ENCODE measurements at regions not wholly inside any gene's neighbourhood (a gene's known extent, or its start where the extent isn't known, plus 50 kb on each side); places are given as distances from the start of the nearest gene placed in this dataset.

DNA sequence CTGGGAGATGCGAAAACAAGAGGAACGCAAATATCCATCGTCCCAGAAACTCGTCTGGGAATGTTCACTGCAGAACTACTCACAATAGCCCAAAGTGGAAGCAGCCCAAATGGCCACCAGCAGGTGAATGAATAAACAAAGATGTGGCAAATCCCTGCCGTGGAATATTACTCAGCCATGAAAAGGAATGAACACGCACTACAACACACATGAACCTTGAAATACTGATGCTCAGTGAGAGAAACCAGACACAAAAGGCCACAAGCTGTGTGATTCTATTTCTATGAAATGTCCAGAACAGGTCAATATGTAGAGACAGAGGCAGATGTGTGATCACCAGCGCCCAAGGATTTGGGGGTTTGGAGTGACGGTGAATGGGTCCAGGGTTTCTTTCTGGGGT, 169.8 kb downstream of the IRF8 start:
- TF ChIP-seq, protein P1, sequence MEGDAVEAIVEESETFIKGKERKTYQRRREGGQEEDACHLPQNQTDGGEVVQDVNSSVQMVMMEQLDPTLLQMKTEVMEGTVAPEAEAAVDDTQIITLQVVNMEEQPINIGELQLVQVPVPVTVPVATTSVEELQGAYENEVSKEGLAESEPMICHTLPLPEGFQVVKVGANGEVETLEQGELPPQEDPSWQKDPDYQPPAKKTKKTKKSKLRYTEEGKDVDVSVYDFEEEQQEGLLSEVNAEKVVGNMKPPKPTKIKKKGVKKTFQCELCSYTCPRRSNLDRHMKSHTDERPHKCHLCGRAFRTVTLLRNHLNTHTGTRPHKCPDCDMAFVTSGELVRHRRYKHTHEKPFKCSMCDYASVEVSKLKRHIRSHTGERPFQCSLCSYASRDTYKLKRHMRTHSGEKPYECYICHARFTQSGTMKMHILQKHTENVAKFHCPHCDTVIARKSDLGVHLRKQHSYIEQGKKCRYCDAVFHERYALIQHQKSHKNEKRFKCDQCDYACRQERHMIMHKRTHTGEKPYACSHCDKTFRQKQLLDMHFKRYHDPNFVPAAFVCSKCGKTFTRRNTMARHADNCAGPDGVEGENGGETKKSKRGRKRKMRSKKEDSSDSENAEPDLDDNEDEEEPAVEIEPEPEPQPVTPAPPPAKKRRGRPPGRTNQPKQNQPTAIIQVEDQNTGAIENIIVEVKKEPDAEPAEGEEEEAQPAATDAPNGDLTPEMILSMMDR (IDR thresholded peaks at IDR 0.05) = no peak
- no peaks in the 10 kb centered on the region for H3K36me3 ChIP-seq
- no peak overlapping the region for H3K27ac ChIP-seq
- H3K4me3 ChIP-seq = no peak overlapping the region
- no peaks in the 10 kb centered on the region for H3K9me3 ChIP-seq
- H3K4me1 ChIP-seq (ENCODE audit: control insufficient read depth in 1 of 2, low read depth in 2 of 2) = no peaks in the 10 kb centered on the region
- DNase-seq (ENCODE audit: low spot score) (no peak), ATAC-seq (ENCODE audit: insufficient number of reproducible peaks, low FRiP score, low read depth) (no peak)
- H3K27me3 ChIP-seq (replicated peaks; ENCODE audit: insufficient read depth) = no peaks in the 10 kb centered on the region

DNA sequence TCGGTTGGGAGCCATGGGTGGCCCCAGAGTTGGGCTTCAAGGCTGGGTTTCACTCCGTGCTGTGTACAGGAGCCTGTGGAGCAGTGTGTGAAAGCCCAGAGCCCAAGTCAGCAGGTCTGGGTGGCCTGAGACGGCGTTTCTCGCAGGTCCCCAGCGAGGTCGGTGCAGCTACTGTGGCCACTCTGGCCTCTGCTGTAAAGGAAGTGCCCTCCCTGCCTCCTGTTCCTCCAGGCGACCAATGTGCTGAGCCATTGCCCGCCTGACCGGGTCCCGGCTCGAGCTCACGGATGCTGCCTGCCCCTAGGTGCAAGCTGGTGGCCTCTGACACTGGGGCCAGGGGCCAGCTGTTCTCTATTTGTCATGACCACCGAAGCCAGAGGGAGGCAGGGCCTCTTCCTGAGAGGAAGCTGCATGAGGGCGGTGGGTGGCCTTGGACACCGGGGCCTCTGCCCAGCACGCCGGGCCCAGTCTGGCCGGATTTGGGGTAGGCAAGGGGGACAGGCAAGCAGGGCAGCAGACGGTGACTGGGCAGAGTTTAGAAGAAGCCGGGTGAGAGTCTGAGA, 170.9 kb downstream of the IRF8 start:
- H3K27me3 ChIP-seq (replicated peaks; ENCODE audit: insufficient read depth) = no peaks in the 10 kb centered on the region
- H3K4me3 ChIP-seq = no peak overlapping the region
- DNase-seq (ENCODE audit: low spot score) = no peak
- no peak overlapping the region for H3K27ac ChIP-seq
- H3K36me3 ChIP-seq = no peaks in the 10 kb centered on the region
- no peaks in the 10 kb centered on the region for H3K9me3 ChIP-seq
- ATAC-seq (ENCODE audit: insufficient number of reproducible peaks, low FRiP score, low read depth) = no peak
- TF ChIP-seq, protein P1 (IDR thresholded peaks at IDR 0.05) = no peak
- no peaks in the 10 kb centered on the region for H3K4me1 ChIP-seq (ENCODE audit: control insufficient read depth in 1 of 2, low read depth in 2 of 2)

DNA sequence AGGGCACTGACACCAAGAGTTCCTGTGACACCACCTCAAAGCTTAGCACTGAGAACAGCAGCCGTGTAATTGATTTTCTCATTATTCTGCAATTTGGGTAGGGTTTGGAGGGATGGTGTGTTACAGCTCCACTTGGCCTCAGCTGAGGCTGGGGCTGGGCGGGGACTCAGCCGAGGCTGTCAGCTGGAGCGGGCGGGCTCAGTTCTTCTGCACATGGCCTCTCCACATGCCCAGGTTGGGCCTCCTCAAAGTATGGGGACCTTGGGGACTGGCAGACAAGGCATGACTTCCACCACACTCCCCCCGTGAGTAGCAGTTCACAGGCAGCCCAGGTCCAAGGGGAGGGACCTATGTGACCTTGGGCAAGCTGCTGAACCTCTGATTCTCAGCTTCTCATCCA, 171.5 kb downstream of the IRF8 start:
- TF ChIP-seq, protein P1 (IDR thresholded peaks at IDR 0.05) = no peak
- no peaks in the 10 kb centered on the region for H3K27me3 ChIP-seq (replicated peaks; ENCODE audit: insufficient read depth)
- H3K27ac ChIP-seq = no peak overlapping the region
- DNase-seq (ENCODE audit: low spot score) = no peak
- ATAC-seq (ENCODE audit: insufficient number of reproducible peaks, low FRiP score, low read depth) = no peak
- no peaks in the 10 kb centered on the region for H3K4me1 ChIP-seq (ENCODE audit: control insufficient read depth in 1 of 2, low read depth in 2 of 2)
- H3K36me3 ChIP-seq = no peaks in the 10 kb centered on the region
- H3K9me3 ChIP-seq = no peaks in the 10 kb centered on the region
- no peak overlapping the region for H3K4me3 ChIP-seq

DNA sequence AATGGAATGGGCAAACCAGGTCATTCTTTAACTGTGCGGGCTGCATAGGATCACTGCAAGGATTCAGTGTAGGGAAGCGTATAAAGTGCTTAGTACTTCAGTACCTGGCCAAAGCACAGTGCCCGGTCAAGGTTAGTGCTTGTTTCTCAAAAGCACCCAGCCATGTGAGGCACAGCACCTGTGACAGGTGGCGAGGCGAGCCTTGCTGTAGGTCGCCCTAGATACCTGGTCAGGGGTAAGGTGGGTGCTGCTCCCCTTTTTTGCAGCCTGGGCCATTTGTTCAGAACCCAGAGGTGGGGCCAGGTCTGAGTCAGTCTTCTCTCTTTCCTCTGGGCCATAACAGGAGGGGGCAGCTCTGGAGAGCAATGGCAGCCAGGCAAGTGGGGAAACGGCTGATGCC, 172.0 kb downstream of the IRF8 start:
- DNase-seq (ENCODE audit: low spot score) = no peak
- TF ChIP-seq, protein P1 (IDR thresholded peaks at IDR 0.05) = no peak
- no peak overlapping the region for H3K4me3 ChIP-seq
- ATAC-seq (ENCODE audit: insufficient number of reproducible peaks, low FRiP score, low read depth) = no peak
- no peaks in the 10 kb centered on the region for H3K4me1 ChIP-seq (ENCODE audit: control insufficient read depth in 1 of 2, low read depth in 2 of 2)
- no peaks in the 10 kb centered on the region for H3K27me3 ChIP-seq (replicated peaks; ENCODE audit: insufficient read depth)
- H3K27ac ChIP-seq = no peak overlapping the region
- H3K36me3 ChIP-seq = no peaks in the 10 kb centered on the region
- no peaks in the 10 kb centered on the region for H3K9me3 ChIP-seq

DNA sequence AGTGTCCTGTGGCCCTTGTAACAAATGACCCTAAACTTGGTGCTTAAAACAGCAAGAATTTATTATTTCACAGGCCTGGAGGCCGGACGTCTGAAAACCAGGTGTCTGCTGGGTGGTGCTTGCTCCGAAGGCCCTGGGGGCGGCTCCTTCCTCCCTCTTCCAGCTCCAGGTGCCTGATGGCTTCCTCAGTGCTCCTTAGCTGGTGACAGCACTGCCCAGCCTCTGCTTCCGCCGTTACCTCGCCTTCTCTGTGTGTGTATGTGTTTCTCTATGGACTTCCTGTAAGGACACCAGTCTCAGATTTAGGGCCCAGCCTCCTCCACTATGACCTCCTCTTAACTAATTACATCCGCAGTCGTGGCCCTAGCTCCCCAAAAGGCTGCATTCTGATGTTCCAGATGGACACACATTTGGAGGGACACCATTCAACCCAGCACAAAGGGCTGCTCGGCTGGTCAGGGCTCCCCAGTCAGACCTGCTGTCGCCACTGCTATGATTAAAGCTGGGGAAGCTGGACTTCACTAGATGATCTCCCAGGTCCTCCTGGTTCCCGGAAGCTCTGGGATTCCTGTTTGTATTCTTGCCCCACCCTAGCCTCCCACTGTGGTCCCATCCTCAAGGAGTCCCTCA, 172.8 kb downstream of the IRF8 start:
- Histone ChIP-seq H3K27ac (no peak overlapping the region), H3K4me1 (ENCODE audit: control insufficient read depth in 1 of 2, low read depth in 2 of 2) (no peaks in the 10 kb centered on the region), H3K9me3 (no peaks in the 10 kb centered on the region), H3K4me3 (no peak overlapping the region), H3K27me3 (replicated peaks; ENCODE audit: insufficient read depth) (no peaks in the 10 kb centered on the region), H3K36me3 (no peaks in the 10 kb centered on the region)
- ATAC-seq (ENCODE audit: insufficient number of reproducible peaks, low FRiP score, low read depth) (no peak), DNase-seq (ENCODE audit: low spot score) (no peak)
- TF ChIP-seq, protein P1 (IDR thresholded peaks at IDR 0.05) = no peak
